Transverse colon (tissue), 4 donors: ENCODE measurements at regions not wholly inside any gene's neighbourhood (a gene's known extent, or its start where the extent isn't known, plus 50 kb on each side); places are given as distances from the start of the nearest gene placed in this dataset.

ENCODE experiments used
- DNase-seq: peaks from one replicate; pipeline ENCODE4 v3.0.0-alpha.2; 2019
- H3K27ac ChIP-seq, 4 donors: fragments of 200-600 bp; sonication (generic); 2 replicates each; pipeline ENCODE4 v1.5.1; 2016 to 2018; ENCODE audit warnings: inconsistent platforms in 4 of 4
- H3K27me3 ChIP-seq: fragments of 200-600 bp; sonication (generic); 2 replicates; pipeline ENCODE4 v1.5.1; 2017; ENCODE audit warnings: inconsistent platforms
- H3K36me3 ChIP-seq, 4 donors: fragments of 200-600 bp; sonication (generic); 2 replicates each; pipeline ENCODE4 v1.5.1; 2017 to 2019; ENCODE audit warnings: inconsistent platforms in 4 of 4
- H3K4me1 ChIP-seq, 4 donors: fragments of 200-600 bp; sonication (generic); 2 replicates each; pipeline ENCODE4 v1.5.1; 2017 to 2020; ENCODE audit warnings: inconsistent platforms in 4 of 4
- H3K4me3 ChIP-seq, 4 donors: fragments of 200-600 bp; sonication (generic); 1 replicate in 1 of 4; 2 replicates in 3 of 4; pipeline versions ENCODE4 v1.5.1 to v1.6.1; 2017 to 2019; ENCODE audit warnings: inconsistent platforms in 4 of 4
- H3K9me3 ChIP-seq, 2 donors: fragments of 200-600 bp; sonication (generic); 2 replicates each; pipeline ENCODE4 v1.5.1; 2017 to 2019; ENCODE audit warnings: inconsistent platforms in 2 of 2
- CTCF ChIP-seq, 5 experiments: fragments of 200-600 bp in 3 of 5; fragments of 450-650 bp in 2 of 5; sonication (generic) in 3 of 5; IDR thresholded peaks; 1 replicate in 2 of 5; 2 replicates in 3 of 5; pipeline ENCODE4 v1.5.1; 2016 to 2017; ENCODE audit warnings: antibody characterized with exemption in 5 of 5, inconsistent platforms in 3 of 5, mild to moderate bottlenecking in 2 of 5, moderate library complexity in 1 of 5
- EP300 ChIP-seq: sonication (generic); formaldehyde crosslinking; IDR thresholded peaks from one replicate; pipeline ENCODE4 v1.6.1; 2017; ENCODE audit warnings: antibody characterized with exemption, low read depth
- POLR2A ChIP-seq: fragments of 450-650 bp; IDR thresholded peaks from one replicate; pipeline ENCODE4 v1.6.1; 2016; ENCODE audit warnings: antibody characterized with exemption, mild to moderate bottlenecking, moderate library complexity
- POLR2AphosphoS5 ChIP-seq, 3 donors: sonication (generic); formaldehyde crosslinking; IDR thresholded peaks; one replicate each; pipeline ENCODE4 v1.6.1; 2016; ENCODE audit warnings: antibody characterized with exemption in 3 of 3
- WGBS, 2 donors: methylation state at CpG; one replicate each; pipeline ENCODE4 v1.1.5; 2018; ENCODE audit warnings: low coverage in 1 of 2; 5-methylcytosine and 5-hydroxymethylcytosine counted together
- in situ Hi-C, 4 donors: fragments of 200-750 bp; cut with MboI; loops; one replicate each; pipeline versions ENCODE4 v1.15.0 to v1.15.1; 2017; ENCODE audit warnings: low sequenced_read_pairs in 3 of 4, low pct_ligation_motif_present in 1 of 4, low pct_unique_long_range_greater_than_20kb in 1 of 4
- intact Hi-C: fragments of 100-400 bp; cut with DNase I; formaldehyde crosslinking; loops from one replicate; pipeline ENCODE4 v1.15.1; 2023; ENCODE audit warnings: low total_unique reads

- H3K27ac ChIP-seq: peak overlapping the region in 1 of 4 donors; percentile 8
- WGBS, 2 donors: 76 to 83% methylated on average over 11 to 18 of the region's 18 CpGs
- in situ Hi-C loops: no loop called here
Observed at GRCh38 chr1:47656719-47657685, 219.2 kb downstream of the FOXD2 start.

GRCh38 chr1:47658161-47658920 lies 220.5 kb downstream of the FOXD2 start:
- Histone ChIP-seq H3K4me3 (no peak overlapping the region), H3K4me1 (no peaks in the 10 kb centered on the region), H3K27me3 (no peaks in the 10 kb centered on the region), H3K27ac (no peak overlapping the region), H3K9me3 (no peaks in the 10 kb centered on the region), H3K36me3 (no peaks in the 10 kb centered on the region)
- in situ Hi-C loops: no loop called here
- TF ChIP-seq POLR2A: no peak
- no peak for TF ChIP-seq EP300
- TF ChIP-seq POLR2AphosphoS5 (IDR thresholded peaks at IDR 0.05): no peak
- no peak for DNase-seq
- WGBS, 2 donors: 87 to 100% methylated on average over 4 to 9 of the region's 9 CpGs
- intact Hi-C loops: no loop called here

More at GRCh38 chr1:47656719-47657685, 219.2 kb downstream of the FOXD2 start:
- DNase-seq: no peak
- Histone ChIP-seq H3K36me3 (no peaks in the 10 kb centered on the region), H3K4me1 (peaks cover 1 to 5% (median 4%) of the 10 kb centered on the region in 4 donors), H3K27me3 (no peaks in the 10 kb centered on the region), H3K9me3 (no peaks in the 10 kb centered on the region), H3K4me3 (no peak overlapping the region)
- TF ChIP-seq EP300 (no peak), CTCF (IDR thresholded peaks at IDR 0.05) (no peak), POLR2A (no peak), POLR2AphosphoS5 (IDR thresholded peaks at IDR 0.05) (no peak)
- intact Hi-C loops: no loop called here

- 80 to 83% methylated on average over 1 to 6 of the region's 6 CpGs for WGBS, 2 donors
Observed at GRCh38 chr1:47659146-47659545, 221.3 kb downstream of the FOXD2 start.

GRCh38 chr1:47660622-47661021 lies 222.8 kb downstream of the FOXD2 start:
- DNase-seq: no peak
- 17 to 43% methylated on average over 1 of the region's 1 CpG for WGBS, 2 donors
- no peak overlapping the region for H3K27ac ChIP-seq
- H3K4me1 ChIP-seq: no peaks in the 10 kb centered on the region
- in situ Hi-C loops: no loop called here
- no peak overlapping the region for H3K4me3 ChIP-seq
- no peaks in the 10 kb centered on the region for H3K36me3 ChIP-seq
- H3K9me3 ChIP-seq: no peaks in the 10 kb centered on the region
- no peak for TF ChIP-seq POLR2A
- no peak for TF ChIP-seq EP300
- no peak for TF ChIP-seq POLR2AphosphoS5 (IDR thresholded peaks at IDR 0.05)
- no peak for TF ChIP-seq CTCF (IDR thresholded peaks at IDR 0.05)
- intact Hi-C loops: no loop called here
- no peaks in the 10 kb centered on the region for H3K27me3 ChIP-seq

More at GRCh38 chr1:47659146-47659545, 221.3 kb downstream of the FOXD2 start:
- Histone ChIP-seq H3K27me3 (no peaks in the 10 kb centered on the region), H3K9me3 (no peaks in the 10 kb centered on the region), H3K4me1 (no peaks in the 10 kb centered on the region), H3K27ac (no peak overlapping the region), H3K4me3 (no peak overlapping the region), H3K36me3 (no peaks in the 10 kb centered on the region)
- intact Hi-C loops (no loop called here), in situ Hi-C loops (no loop called here)
- TF ChIP-seq POLR2AphosphoS5 (IDR thresholded peaks at IDR 0.05): no peak
- TF ChIP-seq CTCF (IDR thresholded peaks at IDR 0.05): no peak
- no peak for TF ChIP-seq EP300
- TF ChIP-seq POLR2A: no peak
- no peak for DNase-seq
